Right lobe of liver (tissue), 4 donors: ENCODE measurements at regions not wholly inside any gene's neighbourhood (a gene's known extent, or its start where the extent isn't known, plus 50 kb on each side); places are given as distances from the start of the nearest gene placed in this dataset.

Experiments
- POLR2A ChIP-seq: fragments of 450-650 bp; IDR thresholded peaks from one replicate; pipeline ENCODE4 v1.6.1; 2017; ENCODE audit warnings: antibody characterized with exemption, mild to moderate bottlenecking
- TF ChIP-seq, protein P1 (sequence below), 4 donors: fragments of 200-600 bp in 3 of 4; fragments of 450-650 bp in 1 of 4; IDR thresholded peaks; one replicate each; pipeline versions ENCODE4 v1.5.1 to v1.8.0; 2016 to 2022; ENCODE audit warnings: antibody characterized with exemption in 4 of 4, mild to moderate bottlenecking in 2 of 4
- donor health status: DM: no; HTN: no; CAD: no.
- donor health status: DM: no; HTN: no; CAD: no.
- donor health status: DM: no; HTN: yes; CAD: no.

- TF ChIP-seq, protein P1, sequence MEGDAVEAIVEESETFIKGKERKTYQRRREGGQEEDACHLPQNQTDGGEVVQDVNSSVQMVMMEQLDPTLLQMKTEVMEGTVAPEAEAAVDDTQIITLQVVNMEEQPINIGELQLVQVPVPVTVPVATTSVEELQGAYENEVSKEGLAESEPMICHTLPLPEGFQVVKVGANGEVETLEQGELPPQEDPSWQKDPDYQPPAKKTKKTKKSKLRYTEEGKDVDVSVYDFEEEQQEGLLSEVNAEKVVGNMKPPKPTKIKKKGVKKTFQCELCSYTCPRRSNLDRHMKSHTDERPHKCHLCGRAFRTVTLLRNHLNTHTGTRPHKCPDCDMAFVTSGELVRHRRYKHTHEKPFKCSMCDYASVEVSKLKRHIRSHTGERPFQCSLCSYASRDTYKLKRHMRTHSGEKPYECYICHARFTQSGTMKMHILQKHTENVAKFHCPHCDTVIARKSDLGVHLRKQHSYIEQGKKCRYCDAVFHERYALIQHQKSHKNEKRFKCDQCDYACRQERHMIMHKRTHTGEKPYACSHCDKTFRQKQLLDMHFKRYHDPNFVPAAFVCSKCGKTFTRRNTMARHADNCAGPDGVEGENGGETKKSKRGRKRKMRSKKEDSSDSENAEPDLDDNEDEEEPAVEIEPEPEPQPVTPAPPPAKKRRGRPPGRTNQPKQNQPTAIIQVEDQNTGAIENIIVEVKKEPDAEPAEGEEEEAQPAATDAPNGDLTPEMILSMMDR (IDR thresholded peaks at IDR 0.05), result no peak
- TF ChIP-seq POLR2A, result no peak
Observed at GRCh38 chr11:103541186-103541795, 432.1 kb downstream of the DYNC2H1 start.
